H1 (cell line): ENCODE measurements at regions not wholly inside any gene's neighbourhood (a gene's known extent, or its start where the extent isn't known, plus 50 kb on each side); places are given as distances from the start of the nearest gene placed in this dataset.

ENCODE experiments used
- CTCF ChIA-PET: fragments of 300-600 bp; sonication (Branson Sonifier 250); formaldehyde crosslinking; loops from one replicate; lab custom pipeline; 2021; ENCODE audit not compliant: partially characterized antibody; lab: Charles Lee
- POLR2A ChIA-PET: fragments of 300-600 bp; sonication (Branson Sonifier 250); formaldehyde crosslinking; loops from one replicate; lab custom pipeline; 2021; ENCODE audit warnings: inconsistent platforms; ENCODE audit not compliant: partially characterized antibody; lab: Charles Lee
- DNase-seq, 2 experiments: peaks; one replicate each; pipeline versions ENCODE4 v3.0.0 to v3.0.0-alpha.2; 2010 to 2022; ENCODE audit warnings: low spot score in 2 of 2, low read depth in 1 of 2, mixed read lengths in 1 of 2
- FAIRE-seq: peaks from 2 replicates; lab custom pipeline; 2011; peaks lifted over from hg19 to GRCh38; lab: Jason Lieb, UNC
- H2AFZ ChIP-seq: 2 replicates; pipeline ENCODE4 v1.8.1; 2012; ENCODE audit warnings: low read length, inconsistent platforms
- H2AK5ac ChIP-seq: 2 replicates; pipeline ENCODE4 v1.6.1; 2013; ENCODE audit warnings: low read depth, low read length
- H2BK120ac ChIP-seq: replicated peaks from 2 replicates; pipeline ENCODE3; 2013; ENCODE audit warnings: low read depth, low read length, inconsistent platforms
- H2BK12ac ChIP-seq: 2 replicates; pipeline ENCODE4 v1.6.1; 2013; ENCODE audit warnings: low read depth, low read length
- H2BK15ac ChIP-seq: 2 replicates; pipeline ENCODE4 v1.6.1; 2013; ENCODE audit warnings: low read length
- H2BK20ac ChIP-seq: 2 replicates; pipeline ENCODE4 v1.6.1; 2013; ENCODE audit warnings: low read length
- H2BK5ac ChIP-seq: 2 replicates; pipeline ENCODE4 v1.6.1; 2013; ENCODE audit warnings: low read depth, low read length
- H3K14ac ChIP-seq: 2 replicates; pipeline ENCODE4 v1.6.1; 2013; ENCODE audit warnings: inconsistent platforms; ENCODE audit not compliant: insufficient read length
- H3K18ac ChIP-seq: 2 replicates; pipeline ENCODE4 v1.6.1; 2013; ENCODE audit warnings: low read length; ENCODE audit errors: extremely low read depth
- H3K23ac ChIP-seq: 2 replicates; pipeline ENCODE4 v1.6.1; 2013; ENCODE audit warnings: inconsistent platforms; ENCODE audit not compliant: insufficient read length
- H3K23me2 ChIP-seq: 2 replicates; pipeline ENCODE4 v1.6.1; 2013; ENCODE audit warnings: low read depth, low read length
- H3K27ac ChIP-seq: 2 replicates; pipeline ENCODE4 v1.6.1; 2011; ENCODE audit warnings: low read depth, low read length, inconsistent platforms
- H3K27me3 ChIP-seq, 4 experiments: replicated peaks in 1 of 4; 1 replicate in 1 of 4; 2 replicates in 3 of 4; pipeline versions ENCODE4 v1.6.1 to v1.8.1; 2011 to 2013; ENCODE audit warnings: low read length in 3 of 4, mild to moderate bottlenecking in 3 of 4, inconsistent platforms in 2 of 4, mixed read lengths in 2 of 4, moderate library complexity in 1 of 4; ENCODE audit not compliant: control insufficient read depth in 3 of 4, insufficient read depth in 3 of 4; ENCODE audit errors: extremely low read depth in 1 of 4
- H3K36me3 ChIP-seq, 4 experiments: 2 replicates each; pipeline versions ENCODE4 v1.6.1 to v1.8.1; 2011 to 2013; ENCODE audit warnings: mild to moderate bottlenecking in 4 of 4, low read length in 3 of 4, moderate library complexity in 2 of 4, control low read depth in 1 of 4, inconsistent platforms in 1 of 4; ENCODE audit not compliant: insufficient read depth in 4 of 4, control insufficient read depth in 2 of 4
- H3K4ac ChIP-seq: replicated peaks from 2 replicates; pipeline ENCODE3; 2013; ENCODE audit warnings: low read length, low read depth, mixed read lengths, inconsistent platforms; ENCODE audit not compliant: insufficient read length
- H3K4me1 ChIP-seq, 4 experiments: replicated peaks in 1 of 4; 1 replicate in 1 of 4; 2 replicates in 3 of 4; pipeline versions ENCODE4 v1.6.1 to v1.8.1; 2011 to 2013; ENCODE audit warnings: low read length in 3 of 4, inconsistent platforms in 2 of 4, mixed read lengths in 1 of 4; ENCODE audit not compliant: insufficient read depth in 4 of 4, control insufficient read depth in 3 of 4
- H3K4me2 ChIP-seq, 2 experiments: 2 replicates each; pipeline versions ENCODE4 v1.6.1 to v1.8.1; 2011 to 2013; ENCODE audit warnings: low read depth in 2 of 2, low read length in 2 of 2, control low read depth in 1 of 2, inconsistent platforms in 1 of 2, mild to moderate bottlenecking in 1 of 2; ENCODE audit not compliant: insufficient read depth in 1 of 2
- H3K4me3 ChIP-seq, 4 experiments: fragments of 200-600, 300-600 bp in 1 of 4; sonication (generic), shearing (Covaris generic), sonication (Bioruptor Twin) in 1 of 4; 2 replicates each; pipeline versions ENCODE4 v1.5.1 to v1.8.1; 2011 to 2016; ENCODE audit warnings: low read length in 4 of 4, low read depth in 3 of 4, control low read depth in 2 of 4, inconsistent platforms in 2 of 4, mild to moderate bottlenecking in 2 of 4, mixed read lengths in 1 of 4, moderate library complexity in 1 of 4; ENCODE audit not compliant: insufficient read depth in 2 of 4; ENCODE audit errors: extremely low read depth in 1 of 4
- H3K56ac ChIP-seq: replicated peaks from 2 replicates; pipeline ENCODE3; 2013; ENCODE audit warnings: low read depth, mild to moderate bottlenecking, mixed read lengths, low read length, inconsistent platforms; ENCODE audit not compliant: insufficient read length
- H3K79me1 ChIP-seq: 2 replicates; pipeline ENCODE4 v1.6.1; 2013; ENCODE audit warnings: low read depth, low read length, control low read depth
- H3K79me2 ChIP-seq, 2 experiments: 2 replicates each; pipeline versions ENCODE4 v1.6.1 to v1.8.1; 2012 to 2013; ENCODE audit warnings: low read length in 2 of 2, mild to moderate bottlenecking in 2 of 2, inconsistent platforms in 1 of 2; ENCODE audit not compliant: insufficient read depth in 2 of 2, control insufficient read depth in 1 of 2
- H3K9ac ChIP-seq, 4 experiments: replicated peaks in 1 of 4; 1 replicate in 1 of 4; 2 replicates in 3 of 4; pipeline versions ENCODE4 v1.6.1 to v1.8.1; 2011 to 2013; ENCODE audit warnings: low read depth in 3 of 4, low read length in 3 of 4, control low read depth in 2 of 4, mild to moderate bottlenecking in 2 of 4, moderate library complexity in 2 of 4, inconsistent platforms in 1 of 4; ENCODE audit errors: extremely low read depth in 1 of 4
- H3K9me3 ChIP-seq, 2 experiments: 2 replicates each; pipeline versions ENCODE4 v1.6.1 to v1.8.1; 2012 to 2013; ENCODE audit warnings: mild to moderate bottlenecking in 2 of 2, moderate library complexity in 2 of 2, control low read depth in 1 of 2, inconsistent platforms in 1 of 2, low read depth in 1 of 2, low read length in 1 of 2, mixed read lengths in 1 of 2; ENCODE audit not compliant: insufficient read depth in 2 of 2
- H4K20me1 ChIP-seq, 2 experiments: replicated peaks in 1 of 2; 2 replicates each; pipeline versions ENCODE3 to v1.8.1; 2011 to 2013; ENCODE audit warnings: inconsistent platforms in 2 of 2, low read length in 2 of 2, mild to moderate bottlenecking in 1 of 2; ENCODE audit not compliant: insufficient read depth in 2 of 2, control insufficient read depth in 1 of 2
- H4K5ac ChIP-seq: 2 replicates; pipeline ENCODE4 v1.6.1; 2013; ENCODE audit warnings: low read length, low read depth, mixed read lengths, inconsistent platforms; ENCODE audit not compliant: insufficient read length
- H4K8ac ChIP-seq: 2 replicates; pipeline ENCODE4 v1.8.0; 2013; ENCODE audit warnings: mild to moderate bottlenecking, moderate library complexity, low read length, inconsistent platforms; ENCODE audit not compliant: insufficient read depth; ENCODE audit errors: extremely low read depth
- H4K91ac ChIP-seq: replicated peaks from 2 replicates; pipeline ENCODE3; 2013; ENCODE audit warnings: low read length, mixed read lengths, inconsistent platforms; ENCODE audit not compliant: insufficient read length
- BCL11A ChIP-seq, 2 experiments: IDR thresholded peaks; one replicate each; pipeline ENCODE4 v1.6.1; 2011; ENCODE audit warnings: low read depth in 2 of 2, low read length in 2 of 2, mild to moderate bottlenecking in 2 of 2
- CBX5 ChIP-seq: fragments of 300-800, 300-1000 bp; sonication (generic); IDR thresholded peaks from 2 replicates; pipeline ENCODE4 v1.7.1; 2016; ENCODE audit warnings: antibody characterized with exemption, low read length, low read depth
- CHD1 ChIP-seq: IDR thresholded peaks from 2 replicates; pipeline ENCODE4 v1.6.1; 2012; ENCODE audit warnings: low read depth, low read length, improper control_type of control experiment
- CREB1 ChIP-seq: IDR thresholded peaks from 2 replicates; pipeline ENCODE4 v1.6.1; 2012; ENCODE audit warnings: inconsistent platforms
- HDAC2 ChIP-seq, 2 experiments: fragments of 300-600 bp in 1 of 2; sonication (generic) in 1 of 2; IDR thresholded peaks; 2 replicates each; pipeline ENCODE4 v1.6.1; 2011 to 2012; ENCODE audit warnings: low read depth in 2 of 2, low read length in 2 of 2, mild to moderate bottlenecking in 2 of 2, moderate library complexity in 2 of 2, borderline replicate concordance in 1 of 2, inconsistent platforms in 1 of 2
- MAFK ChIP-seq: IDR thresholded peaks from 2 replicates; pipeline ENCODE4 v1.6.1; 2012; ENCODE audit warnings: low read depth, mild to moderate bottlenecking, improper control_type of control experiment, low read length
- POU5F1 ChIP-seq: IDR thresholded peaks from 2 replicates; pipeline ENCODE4 v1.6.1; 2011; ENCODE audit warnings: low read depth, mild to moderate bottlenecking, low read length, moderate library complexity
- RFX5 ChIP-seq: IDR thresholded peaks from 2 replicates; pipeline ENCODE4 v1.6.1; 2011; ENCODE audit warnings: low read depth, low read length, improper control_type of control experiment, borderline replicate concordance
- RNF2 ChIP-seq: fragments of 200-900, 300-1000 bp; sonication (generic); IDR thresholded peaks from 2 replicates; pipeline ENCODE4 v1.7.1; 2016; ENCODE audit warnings: borderline replicate concordance, low read depth, mild to moderate bottlenecking, antibody characterized with exemption, low read length; ENCODE audit not compliant: poor library complexity, severe bottlenecking; ENCODE audit errors: missing control alignments
- RXRA ChIP-seq: IDR thresholded peaks from 2 replicates; pipeline ENCODE4 v1.6.1; 2011; ENCODE audit warnings: low read depth, mild to moderate bottlenecking, low read length, moderate library complexity; ENCODE audit not compliant: insufficient read depth
- SIRT6 ChIP-seq: IDR thresholded peaks from one replicate; pipeline ENCODE4 v1.7.1; 2012; ENCODE audit warnings: low read length, inconsistent platforms
- SUZ12 ChIP-seq: fragments of 200-600 bp; sonication (generic); IDR thresholded peaks from 2 replicates; pipeline ENCODE4 v1.6.1; 2012; ENCODE audit warnings: mild to moderate bottlenecking, inconsistent platforms, low read length, moderate library complexity, mixed read lengths
- whole genome bisulfite sequencing, 2 experiments: shearing (Covaris generic) in 1 of 2; methylation state at CpG; one replicate each; pipeline versions ENCODE4 v1.1.6 to v1.1.7; 2013 to 2015; ENCODE audit warnings: low lambda C conversion rate in 2 of 2, mixed read lengths in 2 of 2, inconsistent platforms in 1 of 2, low coverage in 1 of 2, missing lambda C conversion rate in 1 of 2; ENCODE audit not compliant: insufficient replicate concordance in 2 of 2, insufficient coverage in 1 of 2, insufficient read length in 1 of 2; ENCODE audit errors: extremely low coverage in 1 of 2, missing lambda C conversion rate in 1 of 2; 5-methylcytosine and 5-hydroxymethylcytosine counted together

GRCh38 chr5:107005653-107006052 lies 665.1 kb downstream of the EFNA5 start:
- Histone ChIP-seq H3K18ac (no peak overlapping the region), H4K91ac (no peak overlapping the region), H2BK15ac (no peak overlapping the region), H3K23ac (no peak overlapping the region), H4K8ac (no peak overlapping the region), H2AK5ac (no peak overlapping the region), H3K27ac (no peak overlapping the region), H3K56ac (no peak overlapping the region), H2BK5ac (no peak overlapping the region), H4K5ac (no peak overlapping the region), H2BK20ac (no peak overlapping the region), H3K14ac (no peak overlapping the region), H3K36me3 (no peaks in the 10 kb centered on the region), H3K4me3 (no peak overlapping the region), H3K4me2 (no peak overlapping the region), H4K20me1 (no peaks in the 10 kb centered on the region), H2BK120ac (no peak overlapping the region), H3K4me1 (no peaks in the 10 kb centered on the region), H3K9me3 (no peaks in the 10 kb centered on the region), H2BK12ac (no peak overlapping the region), H3K79me1 (no peaks in the 10 kb centered on the region), H3K9ac (no peak overlapping the region), H3K23me2 (no peaks in the 10 kb centered on the region), H3K27me3 (peaks cover 0 to 2% (median 0%) of the 10 kb centered on the region in 4 experiments; a peak in 3 of 7 replicates), H2AFZ (no peak overlapping the region), H3K79me2 (no peaks in the 10 kb centered on the region), H3K4ac (no peak overlapping the region)
- TF ChIP-seq BCL11A (IDR thresholded peaks at IDR 0.05; ENCODE audit: low read depth in 2 of 2, low read length in 2 of 2), result no peak
- TF ChIP-seq POU5F1, result no peak
- TF ChIP-seq MAFK, result no peak
- no peak for TF ChIP-seq CREB1
- no peak for TF ChIP-seq RFX5
- no peak for TF ChIP-seq SUZ12
- TF ChIP-seq RXRA, result no peak
- no peak for TF ChIP-seq CHD1
- TF ChIP-seq CBX5, result no peak
- TF ChIP-seq HDAC2 (IDR thresholded peaks at IDR 0.05; ENCODE audit: borderline replicate concordance in 1 of 2, low read depth in 2 of 2, low read length in 2 of 2), result no peak
- no peak for TF ChIP-seq SIRT6
- TF ChIP-seq RNF2, result no peak
- ChIA-PET CTCF (no interaction called here), POLR2A (interaction anchor here (1.1 to 2.5 kb wide), 2 partner anchors 10 to 13 kb away, joined by 3 to 7 read pairs; no protein-coding TSS in a partner anchor)
- WGBS, 2 experiments, result 31% methylated on average over 1 of the region's 1 CpG; no CpG with 5 or more reads in 1 of the 2 experiments
- DNase-seq (no peak), FAIRE-seq (no peak)
